Stimulated activated CD4-positive, alpha-beta T cell treated with anti-CD3 and anti-CD28 coated beads, Interleukin-12 subunit alpha, Interleukin-12 subunit beta, amount 100 ng/mL, for 4 hours (primary cell): ENCODE measurements at regions not wholly inside any gene's neighbourhood (a gene's known extent, or its start where the extent isn't known, plus 50 kb on each side); places are given as distances from the start of the nearest gene placed in this dataset.

ENCODE experiments used
- DNase-seq: peaks from one replicate; pipeline ENCODE4 v3.0.0-alpha.2; 2020

DNA sequence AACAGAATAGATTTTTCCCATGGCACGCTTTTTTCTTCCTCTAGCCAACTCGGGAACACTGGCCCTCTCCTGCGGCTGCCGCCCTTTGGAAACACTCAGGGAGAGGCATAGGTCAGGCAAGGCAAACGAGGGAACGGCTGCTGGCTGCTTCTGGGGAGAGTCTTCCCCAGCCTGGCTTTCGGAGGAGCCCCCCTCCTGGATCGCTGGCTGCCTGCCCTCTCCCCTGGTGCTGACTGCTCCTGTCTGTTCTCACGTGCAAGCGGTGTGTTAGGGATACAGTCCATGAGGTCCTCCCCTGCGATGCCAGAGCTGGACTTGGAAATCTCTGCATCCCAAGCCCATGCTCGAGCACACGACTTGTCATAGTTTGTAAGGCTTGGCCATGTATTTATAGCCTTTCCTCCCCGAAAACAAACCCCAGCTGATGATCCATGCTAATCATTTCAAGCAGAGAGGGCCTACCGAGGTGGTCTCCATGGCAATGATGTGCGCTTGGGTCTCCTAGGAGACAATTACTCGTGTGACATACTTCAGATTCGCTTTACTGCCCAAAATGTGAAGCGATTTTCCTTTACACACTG lies 315.6 kb upstream of the ATP10A start:
- DNase-seq, result no peak

- no peak for DNase-seq
Measured at GRCh38 chr15:26177816-26178215, 314.7 kb upstream of the ATP10A start.

DNA sequence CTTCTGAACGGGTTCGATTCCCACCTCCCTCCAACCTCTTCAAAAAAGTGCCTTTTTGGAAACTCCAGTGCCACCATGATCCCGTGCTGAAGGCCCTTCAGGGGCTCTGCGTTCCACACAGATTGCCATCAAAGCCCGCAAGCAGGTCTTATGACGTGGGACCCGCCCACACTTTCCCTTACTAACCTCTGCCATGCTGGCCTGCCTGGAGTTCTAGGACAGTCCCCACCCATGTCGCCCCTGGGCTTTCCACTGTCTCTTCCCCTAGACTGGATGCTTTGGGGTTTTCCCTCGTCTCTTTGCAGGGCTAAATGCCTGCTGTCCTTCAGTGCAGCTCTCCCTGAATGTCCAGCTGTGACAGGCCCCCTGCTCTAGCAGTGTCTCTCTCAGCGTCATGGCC lies 313.7 kb upstream of the ATP10A start:
- no peak for DNase-seq

DNA sequence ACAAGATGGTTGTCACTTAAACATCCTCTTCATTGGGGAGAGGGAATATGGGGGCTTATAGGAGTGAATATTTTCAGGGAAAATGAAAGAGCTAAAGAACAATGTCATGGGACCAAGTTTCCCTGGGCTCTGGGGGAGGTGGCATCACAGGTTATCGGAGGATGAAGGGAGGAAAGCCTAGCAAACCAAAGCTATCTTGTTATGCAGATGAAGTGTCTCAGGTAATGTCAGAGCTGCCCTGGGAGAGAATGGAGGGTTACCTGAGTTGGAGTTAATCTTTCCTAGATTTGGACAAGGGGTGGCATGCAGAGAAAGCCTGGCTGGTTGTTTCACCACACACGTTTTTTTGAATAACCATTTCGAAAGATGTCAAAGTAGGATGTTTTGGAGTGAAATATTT lies 308.1 kb upstream of the ATP10A start:
- DNase-seq, result no peak

GRCh38 chr15:26166429-26166828 lies 303.3 kb upstream of the ATP10A start:
- no peak for DNase-seq

DNA sequence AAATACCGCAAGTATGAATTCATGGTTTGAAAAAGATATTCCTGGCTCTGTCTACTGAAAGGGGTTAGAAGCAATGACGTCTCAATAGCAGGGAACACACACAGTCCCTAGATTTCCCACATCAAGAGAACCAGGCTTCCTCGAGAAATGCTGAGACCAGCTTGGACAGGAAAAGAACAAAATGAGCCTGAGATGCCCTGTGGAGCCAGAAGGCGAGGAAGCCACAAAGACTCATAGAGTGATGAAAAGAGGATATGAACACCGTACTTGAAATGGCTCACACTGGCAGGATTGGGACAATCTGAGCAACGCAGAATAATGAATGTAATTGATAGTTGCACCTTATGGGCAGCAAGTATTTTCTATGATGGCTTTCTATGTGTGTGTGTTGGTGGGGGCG lies 302.4 kb upstream of the ATP10A start:
- DNase-seq, result no peak

- no peak for DNase-seq
Measured at GRCh38 chr15:26160343-26160742, 297.2 kb upstream of the ATP10A start.

DNA sequence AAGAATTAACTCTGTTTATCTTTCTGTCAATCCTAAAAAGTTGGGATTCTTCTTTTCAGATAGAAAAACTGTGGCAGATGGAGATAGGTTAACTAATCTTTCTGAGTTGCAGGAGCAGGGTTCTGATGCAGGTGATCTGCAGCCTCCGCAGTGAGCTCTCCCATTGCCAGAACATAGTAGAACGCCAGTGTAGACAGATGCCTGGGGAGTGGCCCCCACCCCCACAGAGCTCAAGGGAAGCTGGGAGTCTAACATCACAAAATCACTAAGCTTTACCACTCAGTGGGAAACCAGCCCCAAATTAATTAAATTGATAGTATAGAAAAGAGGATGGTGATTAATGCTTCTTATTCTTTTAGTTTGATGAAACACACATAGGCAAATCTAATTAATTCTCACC lies 295.0 kb upstream of the ATP10A start:
- no peak for DNase-seq

GRCh38 chr15:26157081-26157480 lies 294.0 kb upstream of the ATP10A start:
- no peak for DNase-seq

DNA sequence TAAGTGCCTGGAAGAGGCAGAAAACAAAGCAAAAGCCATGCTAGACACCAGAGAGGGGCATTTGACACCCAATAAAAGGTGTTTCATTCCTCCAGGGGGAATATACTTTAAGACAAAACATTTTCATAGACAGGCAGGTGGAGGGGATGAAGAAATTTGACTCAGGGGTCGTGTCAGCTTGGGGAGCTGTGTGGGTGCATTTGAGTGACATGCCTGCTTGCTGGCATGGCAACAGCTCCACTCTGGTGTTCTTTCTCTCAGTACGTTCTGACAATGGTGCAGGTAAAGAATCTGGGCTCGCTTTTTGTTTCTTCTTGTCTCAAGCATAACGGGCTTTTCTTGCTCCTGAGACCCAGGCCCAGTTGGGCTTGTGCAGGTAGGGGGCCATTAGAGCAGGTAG lies 292.9 kb upstream of the ATP10A start:
- DNase-seq, result no peak

- no peak for DNase-seq
Measured at GRCh38 chr15:26148156-26148860, 285.2 kb upstream of the ATP10A start.

GRCh38 chr15:26146202-26146601 lies 283.1 kb upstream of the ATP10A start:
- DNase-seq, result no peak

DNA sequence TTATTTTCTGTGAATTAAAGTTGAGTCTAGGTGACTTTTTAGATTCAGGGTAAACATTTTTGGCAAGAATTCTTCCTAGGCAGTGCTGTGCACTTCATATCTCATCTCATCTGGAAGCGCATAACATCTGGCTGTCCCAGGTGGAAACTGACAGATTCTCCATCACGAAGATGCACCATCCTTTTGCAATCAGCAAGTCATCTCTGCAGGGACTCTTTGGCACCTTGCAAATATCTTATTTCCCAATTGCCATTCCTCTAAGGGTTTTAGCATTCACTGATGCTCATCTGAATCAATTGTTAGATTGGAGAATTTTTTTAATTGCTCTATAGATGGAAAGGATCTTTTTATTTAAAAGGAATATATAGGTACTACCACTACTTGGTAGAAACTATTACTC lies 282.7 kb upstream of the ATP10A start:
- DNase-seq, result no peak

DNA sequence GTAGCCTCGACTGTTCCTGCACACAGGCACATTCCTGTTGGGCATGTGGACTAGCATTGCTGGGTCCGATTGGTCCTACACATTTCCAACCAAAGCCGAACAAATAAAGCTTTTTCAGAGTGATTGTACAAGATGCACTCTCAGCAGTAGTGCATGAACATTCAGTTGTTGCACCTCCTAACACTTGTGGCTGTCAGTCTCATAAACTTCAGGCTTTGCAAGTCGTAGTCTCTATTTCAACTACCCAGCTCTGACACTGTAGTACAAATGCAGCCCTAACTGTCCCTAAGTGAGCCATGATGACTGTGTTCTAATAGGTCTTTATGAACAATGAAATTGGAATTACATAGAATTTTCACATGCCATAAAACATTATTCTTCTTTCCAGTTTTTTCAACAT lies 281.7 kb upstream of the ATP10A start:
- DNase-seq, result no peak

GRCh38 chr15:26143221-26143620 lies 280.1 kb upstream of the ATP10A start:
- no peak for DNase-seq

DNA sequence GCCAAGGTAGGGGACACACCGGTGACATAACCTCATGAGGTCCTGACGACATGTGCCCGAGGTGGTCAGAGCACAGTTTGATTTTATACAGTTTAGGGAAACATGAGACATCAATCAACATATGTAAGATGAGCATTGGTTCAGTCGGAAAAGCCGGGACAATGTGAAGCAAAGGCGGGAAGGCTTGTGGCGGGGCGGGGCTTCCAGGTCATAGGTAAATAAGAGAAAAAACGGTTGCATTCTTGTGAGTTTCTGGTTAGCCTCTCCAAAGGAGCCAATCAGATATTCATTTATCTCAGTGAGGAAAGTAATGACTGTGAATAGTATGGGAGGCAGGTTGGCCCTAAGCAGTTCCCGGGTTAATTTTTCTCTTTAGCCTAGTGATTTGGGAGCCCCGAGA lies 271.7 kb upstream of the ATP10A start:
- no peak for DNase-seq

DNA sequence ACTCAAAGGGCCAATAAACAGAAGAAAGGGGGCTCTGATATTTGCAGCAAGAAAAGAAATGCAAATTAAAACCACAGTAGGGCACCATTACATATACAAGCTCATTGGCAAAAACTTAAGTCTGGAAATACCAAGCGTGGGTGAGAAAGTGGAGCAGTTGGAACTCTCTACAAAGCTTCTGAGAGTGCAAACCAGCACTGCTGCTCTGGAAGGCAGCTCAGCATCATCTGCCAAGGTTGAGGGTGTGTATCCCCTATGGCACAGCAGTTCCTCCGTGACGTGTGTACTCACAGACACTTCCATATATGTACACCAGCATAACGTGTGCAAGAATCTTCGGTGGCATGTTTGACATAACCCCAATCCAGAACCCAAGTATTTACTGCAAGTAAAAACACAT lies 271.0 kb upstream of the ATP10A start:
- no peak for DNase-seq

DNA sequence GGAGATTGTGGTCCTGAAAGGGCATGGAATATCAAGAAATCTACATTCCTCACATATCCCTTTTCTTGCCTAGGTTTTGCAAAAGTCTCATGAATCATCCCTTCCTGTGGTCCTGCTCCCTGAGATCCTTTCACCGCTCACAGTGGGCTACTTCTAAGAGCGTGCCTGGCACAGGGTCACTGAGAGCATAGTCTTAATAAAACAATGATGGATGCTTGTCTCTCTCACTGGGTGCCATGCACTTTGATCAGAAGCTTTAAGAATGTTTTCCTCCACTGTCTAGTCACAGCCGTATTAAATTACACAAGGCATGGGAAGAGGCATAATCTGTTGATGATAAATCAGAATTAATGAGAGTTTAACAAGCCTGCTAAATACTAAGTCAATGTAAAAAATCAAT lies 269.7 kb upstream of the ATP10A start:
- DNase-seq, result no peak

GRCh38 chr15:26129852-26130251 lies 266.7 kb upstream of the ATP10A start:
- no peak for DNase-seq

DNA sequence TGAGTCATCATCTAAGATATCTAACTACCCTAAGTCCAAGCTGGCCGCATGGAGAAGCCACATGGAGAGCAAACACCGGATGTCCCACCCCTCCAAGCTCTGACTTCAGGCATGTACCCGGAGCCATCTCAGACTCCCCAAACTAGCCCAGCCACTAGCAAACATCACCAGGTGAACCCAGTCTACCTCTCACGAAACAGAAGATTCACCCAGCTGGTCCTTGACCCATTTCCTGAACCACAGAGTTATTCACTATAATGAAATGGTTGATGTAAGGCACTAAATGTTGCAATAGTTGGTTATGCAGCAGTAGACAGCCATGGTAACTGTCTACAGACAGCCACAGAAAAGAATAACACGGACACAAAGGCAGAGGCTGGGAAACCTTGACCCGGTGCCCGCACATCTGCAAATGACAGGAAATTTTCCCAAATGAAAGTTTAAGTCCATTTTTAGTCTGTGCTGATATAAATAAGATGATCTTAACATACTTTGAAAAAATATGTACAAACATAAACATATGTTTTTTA lies 265.5 kb upstream of the ATP10A start:
- DNase-seq, result no peak

GRCh38 chr15:26126819-26127387 lies 263.8 kb upstream of the ATP10A start:
- no peak for DNase-seq

- DNase-seq, result no peak
Measured at GRCh38 chr15:26126070-26126469, 262.9 kb upstream of the ATP10A start.

DNA sequence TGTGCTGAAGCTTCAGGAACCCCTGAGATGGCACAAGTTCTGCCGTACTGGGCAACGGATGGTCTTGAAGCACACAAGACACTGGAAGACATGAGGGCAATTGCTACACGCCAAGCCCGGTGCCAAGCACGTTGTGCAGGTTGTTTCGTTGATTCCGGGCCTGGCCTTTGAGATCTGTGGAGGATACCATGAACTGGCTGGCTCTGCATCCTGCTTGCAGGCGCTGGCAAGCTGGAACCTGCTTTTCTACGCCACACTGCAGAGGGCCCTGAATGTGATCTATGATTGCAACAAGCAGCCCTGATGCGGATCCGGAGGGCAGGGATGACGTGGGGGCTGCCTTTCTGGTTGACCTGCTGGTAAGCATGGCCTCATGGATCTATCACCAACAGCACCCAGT lies 262.5 kb upstream of the ATP10A start:
- DNase-seq, result no peak

DNA sequence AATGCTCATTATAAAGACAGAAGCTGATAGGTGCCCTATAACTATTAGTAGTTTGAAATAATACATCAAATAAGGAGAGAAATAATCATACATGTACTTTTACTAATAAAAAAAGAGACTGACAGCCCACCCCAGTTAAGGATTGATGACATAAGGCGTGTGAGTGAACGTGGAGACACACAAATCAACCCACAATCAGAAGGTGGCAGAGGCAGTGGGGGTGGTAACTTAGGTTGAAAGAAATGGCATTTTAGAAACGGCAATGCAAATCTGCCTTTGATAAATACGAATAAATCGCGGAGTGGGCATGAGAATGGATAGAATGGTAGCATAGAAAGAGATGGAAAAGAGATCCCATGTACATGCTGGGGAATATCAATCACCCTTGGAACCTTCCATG lies 256.2 kb upstream of the ATP10A start:
- no peak for DNase-seq
